HT1080 (cell line): ENCODE measurements at regions not wholly inside any gene's neighbourhood (a gene's known extent, or its start where the extent isn't known, plus 50 kb on each side); places are given as distances from the start of the nearest gene placed in this dataset.

ENCODE experiments used
- DNase-seq: peaks from one replicate; pipeline ENCODE4 v3.0.0-alpha.2; 2015; ENCODE audit warnings: low read depth

DNA sequence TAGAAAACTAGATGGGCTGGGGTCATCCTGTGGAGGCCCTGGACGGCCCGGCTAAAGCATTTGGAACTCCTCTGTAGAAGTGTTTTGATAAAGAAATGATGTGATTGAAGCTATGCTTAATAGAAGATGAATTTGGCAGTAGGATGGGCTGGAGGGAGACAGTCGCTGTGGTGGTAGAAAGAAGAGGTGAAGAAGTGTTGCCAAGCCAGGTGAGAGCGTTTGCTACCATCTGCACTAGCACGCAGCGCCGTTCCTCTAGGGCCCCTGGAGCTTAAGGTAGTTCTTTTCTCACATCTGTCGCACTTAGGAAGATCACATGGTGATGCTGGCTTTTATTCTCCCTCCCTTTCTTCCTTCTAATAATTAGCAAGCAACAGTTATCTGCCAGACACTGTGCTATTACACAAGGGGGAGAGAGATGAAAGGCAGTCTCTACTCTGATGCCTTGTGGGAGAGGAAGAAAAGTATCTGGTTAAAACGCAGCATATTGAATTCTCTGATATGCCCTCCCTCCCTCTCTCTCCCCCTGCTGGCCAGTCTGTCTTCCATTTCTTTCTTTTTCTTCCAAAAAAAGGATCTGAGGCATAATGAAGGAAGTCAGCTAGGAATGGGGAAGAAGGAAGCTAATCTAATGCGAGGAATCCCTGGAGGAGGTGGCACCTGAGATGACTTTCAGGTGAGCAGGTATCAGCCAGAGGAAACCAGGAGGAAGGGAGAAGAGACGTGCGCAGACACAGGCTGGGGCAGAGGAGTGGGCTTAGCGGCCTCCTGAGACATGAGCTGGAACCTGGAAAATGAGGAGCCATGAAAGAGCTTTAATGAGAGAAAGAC is 162.3 kb upstream of the KLF14 start:
- no peak for DNase-seq

DNA sequence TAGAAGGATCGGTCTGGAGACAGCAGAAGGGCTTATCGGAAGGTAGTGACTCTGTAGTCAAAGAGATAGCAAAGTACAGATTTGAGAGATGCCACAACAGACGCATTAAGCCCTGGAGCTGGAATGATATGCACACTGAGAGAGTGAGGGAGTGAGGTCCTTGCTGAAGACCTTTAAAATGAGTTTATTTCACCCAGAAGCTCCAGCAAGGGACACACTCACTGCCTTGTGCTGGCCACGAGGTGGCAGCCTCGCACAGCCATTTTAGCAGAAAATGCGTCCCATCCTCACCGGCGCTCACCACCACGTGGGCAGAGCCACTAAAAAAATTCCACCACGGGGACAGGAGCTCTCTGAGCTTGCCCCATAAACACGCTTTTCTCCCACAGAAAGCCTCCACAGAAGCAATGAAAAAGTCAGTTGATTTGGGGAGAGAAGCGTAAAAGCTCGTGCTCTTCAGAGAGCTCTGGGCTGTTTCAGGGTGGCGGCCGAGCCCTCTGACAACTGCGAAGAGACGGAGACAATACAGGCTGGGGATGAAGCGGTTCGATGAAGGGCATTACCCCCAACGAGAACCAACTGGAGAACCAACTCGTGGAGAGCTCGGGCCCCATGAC is 163.0 kb upstream of the KLF14 start:
- peak; percentile 71 for DNase-seq

DNA sequence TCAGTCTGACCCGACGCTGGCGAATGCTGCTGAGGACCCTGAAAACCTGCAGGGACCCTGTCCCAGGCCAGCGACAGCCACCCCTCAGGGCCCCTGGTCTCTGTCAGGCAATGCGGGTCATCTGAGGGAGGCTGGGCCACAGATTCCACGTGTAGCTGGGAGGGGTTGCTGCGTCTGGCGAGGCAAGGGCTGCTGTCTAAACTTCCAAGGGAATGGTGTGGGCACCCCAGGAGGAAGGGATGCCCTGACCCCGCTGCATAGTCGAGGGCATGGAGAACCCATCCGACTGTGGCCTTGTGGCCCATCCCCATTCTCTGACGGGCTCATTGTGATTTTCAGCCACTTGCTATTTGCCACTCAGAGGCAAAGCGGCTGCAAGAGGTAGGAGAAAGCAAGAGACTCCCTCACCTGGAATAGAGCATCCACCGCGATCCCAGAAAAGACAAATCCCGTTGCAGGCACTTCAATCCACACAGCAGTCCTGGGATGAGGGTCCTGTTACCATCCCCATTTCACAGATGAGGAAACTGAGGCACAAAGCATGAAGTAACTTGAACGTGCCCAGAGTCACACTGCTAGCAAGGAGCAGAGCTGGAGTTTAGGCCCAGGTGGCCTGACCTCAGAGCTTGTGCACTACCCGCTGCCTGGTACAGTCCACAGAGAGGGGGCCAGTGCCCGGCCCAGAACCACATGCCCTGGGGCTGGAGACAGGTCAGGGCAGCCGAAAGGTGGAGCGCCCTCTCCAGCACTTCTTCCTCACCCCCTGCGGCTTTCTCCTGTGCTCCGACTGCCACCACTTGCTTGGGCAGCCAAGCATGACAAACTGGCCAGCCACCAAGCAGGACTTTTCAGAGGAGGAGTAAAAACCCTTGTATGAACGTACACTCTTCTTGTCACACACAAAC is 163.8 kb upstream of the KLF14 start:
- no peak for DNase-seq

DNA sequence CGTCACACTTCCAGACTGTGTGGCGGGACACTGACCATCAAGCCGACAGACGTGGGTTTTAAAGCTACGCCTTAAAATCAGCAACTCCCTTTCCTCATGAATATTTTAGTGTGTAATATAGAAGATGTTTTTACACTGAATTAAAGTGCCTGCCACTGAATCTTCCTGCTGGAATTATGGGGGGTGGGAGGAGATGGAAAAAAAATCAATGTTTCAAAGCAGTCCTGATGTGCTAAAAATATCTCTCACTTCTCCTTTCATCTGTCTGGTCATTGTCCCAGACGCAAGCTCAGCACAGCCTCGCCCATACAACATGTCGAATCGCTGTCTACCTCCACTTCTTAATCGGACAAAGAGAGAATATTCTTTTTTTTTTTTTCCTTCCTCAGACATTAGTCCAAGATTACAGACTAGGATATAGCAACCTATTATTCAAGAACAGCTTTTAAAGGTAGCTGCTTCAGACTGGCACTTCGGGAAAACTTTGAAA is 165.1 kb upstream of the KLF14 start:
- no peak for DNase-seq

DNA sequence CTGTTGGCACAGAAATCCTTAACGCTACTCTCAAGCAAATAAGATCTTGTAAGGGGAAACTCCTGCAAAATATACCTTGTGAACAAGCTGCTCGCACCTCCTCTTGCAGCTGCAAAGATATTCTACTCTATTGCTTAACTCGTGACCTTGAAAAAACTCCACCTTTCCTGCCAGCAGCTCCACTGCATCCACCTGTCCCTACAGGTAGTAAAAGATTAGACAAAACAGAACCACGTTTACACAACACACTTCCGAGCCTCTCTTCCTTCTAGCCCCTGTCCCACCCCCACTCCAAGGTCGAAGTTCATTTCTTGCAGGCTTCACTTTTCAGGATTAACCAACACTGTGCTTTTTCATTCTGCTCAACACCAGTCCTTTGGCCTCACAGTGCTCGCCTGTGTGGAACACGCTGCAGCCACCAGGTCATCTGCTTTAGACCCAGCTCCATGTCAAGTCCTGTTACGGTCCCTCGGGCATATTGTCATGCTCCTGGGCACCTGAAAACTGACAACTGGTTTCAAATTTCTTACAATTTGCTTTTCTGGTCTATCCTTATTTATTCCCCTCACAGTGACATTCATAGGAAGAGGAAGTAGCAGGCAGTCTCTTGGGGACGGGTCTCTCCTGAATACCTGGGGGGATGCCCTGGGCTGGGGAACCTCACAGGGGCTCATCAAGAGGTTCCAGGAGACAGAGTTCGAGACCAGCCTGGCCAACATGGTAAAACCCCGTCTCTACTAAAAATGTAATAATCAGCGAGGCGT is 165.8 kb upstream of the KLF14 start:
- DNase-seq: no peak

DNA sequence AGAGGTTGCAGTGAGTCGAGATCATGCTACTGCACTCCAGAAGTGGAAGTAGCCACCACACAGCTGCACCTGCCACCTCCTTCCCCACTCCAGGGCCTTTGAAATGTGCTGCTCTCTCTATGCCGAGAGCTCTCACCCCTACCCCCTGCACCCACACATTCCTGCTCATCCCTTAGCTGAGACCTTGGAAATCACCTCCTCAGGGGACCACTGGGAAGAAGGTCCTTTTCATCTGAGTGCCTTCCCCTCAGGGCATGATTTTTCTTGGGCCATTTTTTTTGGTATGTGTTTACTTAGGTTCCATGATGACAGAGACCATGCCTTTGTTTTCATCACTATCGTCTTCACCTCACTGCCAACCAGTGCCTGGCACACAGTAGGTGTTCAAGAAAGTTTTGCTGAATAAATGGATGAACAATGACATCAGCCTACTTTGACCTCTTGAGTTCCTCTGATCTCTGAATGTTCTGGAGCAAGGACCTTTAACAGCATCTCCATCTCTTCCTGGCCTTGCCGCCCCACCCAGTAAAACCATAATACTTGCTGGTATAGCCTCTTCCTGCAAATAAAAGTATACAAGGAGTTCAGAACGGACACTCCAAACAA is 166.6 kb upstream of the KLF14 start:
- DNase-seq: no peak

DNA sequence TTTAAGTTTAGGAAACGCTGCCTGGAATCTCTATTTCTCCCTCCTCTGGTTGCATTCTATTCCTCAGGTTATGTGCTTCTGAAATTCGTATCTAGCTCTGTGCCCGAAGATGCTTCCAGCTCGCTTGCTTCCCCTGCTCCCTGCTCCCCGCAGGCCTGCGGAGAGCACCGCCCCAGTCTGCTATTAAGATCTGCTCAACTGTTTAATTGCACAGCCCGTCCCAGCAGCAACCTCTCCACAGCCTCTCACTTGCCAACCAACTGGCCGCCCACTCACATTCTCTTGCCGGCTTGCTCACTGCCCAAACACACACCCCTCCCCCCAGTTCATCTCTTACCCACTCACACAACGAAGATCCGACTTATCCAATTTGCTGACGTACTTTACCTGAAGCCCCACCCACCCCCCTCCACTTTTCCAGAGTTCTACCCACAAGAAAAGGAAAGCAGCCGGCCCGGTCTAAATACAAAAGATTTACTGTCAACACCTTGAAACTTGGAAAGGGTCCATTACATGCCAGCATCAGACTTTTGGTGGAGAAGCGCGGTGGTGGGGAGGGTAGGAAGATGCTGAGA is 167.3 kb upstream of the KLF14 start:
- DNase-seq: no peak

DNA sequence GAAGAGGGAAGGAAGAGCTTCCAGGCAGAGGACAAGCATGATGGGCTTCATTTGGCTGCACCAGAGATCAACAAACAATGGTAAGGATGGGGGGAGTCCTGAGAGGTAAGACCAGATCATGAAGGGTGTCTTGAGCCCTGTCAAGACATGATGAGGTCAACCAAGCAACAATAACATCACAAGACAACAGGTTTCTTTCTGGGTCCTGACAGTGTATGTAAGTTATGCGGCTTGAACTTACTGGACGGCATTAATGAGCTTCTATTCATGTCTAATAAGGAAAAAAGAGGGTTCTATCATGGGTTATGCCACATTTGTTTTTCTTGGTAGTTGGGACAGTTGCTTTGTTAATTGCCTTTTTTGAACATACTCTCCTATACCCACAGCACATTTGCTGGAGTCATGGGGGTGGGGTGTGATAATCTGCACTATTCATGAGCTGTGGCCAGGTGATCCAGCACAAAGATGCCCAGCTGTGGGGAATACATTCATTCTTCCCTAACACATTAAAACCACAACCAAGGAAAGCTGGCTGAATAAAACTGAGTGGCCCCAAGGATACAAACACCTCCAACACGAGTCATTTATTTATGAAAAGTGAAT is 168.8 kb upstream of the KLF14 start:
- peak; percentile 40 for DNase-seq

DNA sequence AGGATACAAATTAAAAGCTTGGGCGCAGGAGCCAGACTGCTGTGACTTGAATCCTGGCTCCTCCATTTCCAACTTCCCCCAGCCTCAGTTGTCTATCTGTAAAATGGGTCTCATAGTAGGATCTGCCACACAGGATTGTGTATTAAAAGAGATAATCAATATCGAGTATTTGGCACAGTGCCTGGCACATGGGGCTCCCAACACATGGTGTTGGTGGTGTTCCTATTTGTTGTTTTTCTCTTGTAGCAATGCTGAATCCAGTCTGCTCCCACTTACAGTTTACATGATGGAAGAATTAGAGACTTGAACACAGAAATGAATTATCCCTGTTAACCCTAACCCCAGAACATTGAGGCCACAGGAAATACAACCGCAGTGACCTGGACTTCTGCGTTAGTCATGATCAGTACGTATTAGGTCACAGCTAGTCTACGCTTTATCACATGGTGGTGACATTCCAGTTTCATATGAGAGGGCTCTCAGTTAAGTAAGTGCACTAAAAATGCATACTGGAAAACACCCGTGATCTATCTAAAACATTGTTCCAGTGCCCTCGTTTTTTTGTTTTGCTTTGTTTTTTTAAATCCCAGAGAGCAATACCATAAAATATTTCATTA is 169.5 kb upstream of the KLF14 start:
- peak; percentile 84 for DNase-seq

DNA sequence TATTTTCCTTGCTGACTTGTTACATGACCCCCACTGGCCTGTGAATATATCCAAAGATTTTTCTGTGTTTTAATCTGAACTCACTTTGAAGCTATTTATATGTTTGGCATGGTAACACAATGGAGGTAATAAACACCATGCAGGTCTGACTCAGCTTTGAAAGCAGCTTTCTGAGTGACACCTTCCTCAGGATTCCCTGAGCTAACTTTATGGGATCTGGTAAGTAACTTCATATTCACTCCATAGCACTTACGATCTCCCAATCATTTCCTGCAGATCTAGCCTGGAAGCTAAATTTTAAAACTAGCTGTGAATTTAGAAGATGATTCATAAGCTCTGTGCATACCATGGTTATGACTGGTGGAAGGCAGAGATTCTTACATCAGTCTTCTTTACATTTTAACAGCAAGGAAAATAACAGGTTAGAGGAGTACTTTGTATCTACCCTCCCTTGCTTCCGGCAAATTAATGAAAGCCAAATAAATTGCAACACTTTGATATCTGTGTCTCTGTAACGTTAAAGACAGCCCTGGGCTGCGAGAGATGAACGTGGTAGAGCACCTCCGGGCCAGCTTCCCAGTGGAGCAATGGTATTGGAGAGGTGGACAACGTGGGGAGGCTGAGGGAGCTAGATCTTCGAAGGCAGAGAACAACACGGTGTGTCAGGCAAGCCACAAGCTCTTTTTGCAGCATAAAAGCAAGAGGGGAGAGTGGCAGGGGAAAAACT is 170.2 kb upstream of the KLF14 start:
- peak; percentile 96 for DNase-seq

DNA sequence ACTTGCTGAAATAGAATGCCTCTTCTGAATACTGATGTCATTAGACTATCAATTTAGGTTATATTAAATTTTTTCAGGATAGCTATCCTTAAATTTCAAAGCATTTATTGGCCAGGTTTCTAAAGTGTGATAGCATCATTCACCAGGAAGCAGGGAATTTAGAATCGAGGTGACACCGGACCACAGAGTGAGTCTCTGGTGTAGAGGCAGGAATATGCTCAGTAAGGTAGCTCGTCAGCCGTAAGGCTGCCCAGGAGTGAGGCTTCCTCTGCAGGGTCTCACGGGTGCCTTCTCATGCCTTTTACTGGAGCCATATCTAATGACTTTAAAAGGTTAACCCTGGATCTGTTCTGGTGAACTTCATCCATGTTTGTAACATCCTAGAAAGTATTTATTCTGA is 170.8 kb upstream of the KLF14 start:
- no peak for DNase-seq

DNA sequence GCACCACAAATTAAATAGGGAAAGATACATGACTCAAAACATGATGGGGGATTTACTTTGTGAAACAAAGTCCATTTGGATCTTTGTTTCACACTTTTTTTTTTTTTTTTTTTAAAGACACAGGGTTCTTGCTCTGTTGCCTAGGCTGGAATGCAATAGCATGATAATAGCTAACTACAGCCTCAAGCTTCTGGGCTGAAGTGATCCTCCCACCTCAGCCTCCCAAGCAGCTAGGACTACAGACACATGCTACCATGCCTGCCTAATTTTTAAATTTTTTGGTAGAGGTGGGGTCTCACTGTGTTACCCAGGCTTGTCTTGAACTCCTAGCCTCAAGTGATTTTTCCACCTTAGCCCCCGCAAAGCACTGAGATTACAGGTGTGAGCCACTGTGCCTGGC is 172.6 kb upstream of the KLF14 start:
- DNase-seq: peak; percentile 57

DNA sequence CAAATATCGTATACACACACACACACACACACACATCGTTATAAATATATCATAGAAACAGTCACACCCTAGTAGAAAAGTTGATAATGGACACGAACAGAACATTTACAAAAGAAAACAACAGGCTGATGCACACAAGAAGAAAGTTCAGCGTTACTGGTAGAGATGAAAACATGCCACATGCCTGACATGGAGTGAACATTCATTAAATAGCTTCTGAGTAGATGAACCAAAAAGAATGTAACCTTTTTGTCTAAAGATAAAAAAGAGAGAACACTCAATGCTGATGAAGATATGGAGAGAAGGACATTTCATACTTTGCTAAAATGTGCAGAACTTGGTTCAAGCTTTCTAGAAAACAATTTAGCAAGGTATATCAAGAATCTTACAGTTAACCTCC is 173.4 kb upstream of the KLF14 start:
- DNase-seq: peak; percentile 27

DNA sequence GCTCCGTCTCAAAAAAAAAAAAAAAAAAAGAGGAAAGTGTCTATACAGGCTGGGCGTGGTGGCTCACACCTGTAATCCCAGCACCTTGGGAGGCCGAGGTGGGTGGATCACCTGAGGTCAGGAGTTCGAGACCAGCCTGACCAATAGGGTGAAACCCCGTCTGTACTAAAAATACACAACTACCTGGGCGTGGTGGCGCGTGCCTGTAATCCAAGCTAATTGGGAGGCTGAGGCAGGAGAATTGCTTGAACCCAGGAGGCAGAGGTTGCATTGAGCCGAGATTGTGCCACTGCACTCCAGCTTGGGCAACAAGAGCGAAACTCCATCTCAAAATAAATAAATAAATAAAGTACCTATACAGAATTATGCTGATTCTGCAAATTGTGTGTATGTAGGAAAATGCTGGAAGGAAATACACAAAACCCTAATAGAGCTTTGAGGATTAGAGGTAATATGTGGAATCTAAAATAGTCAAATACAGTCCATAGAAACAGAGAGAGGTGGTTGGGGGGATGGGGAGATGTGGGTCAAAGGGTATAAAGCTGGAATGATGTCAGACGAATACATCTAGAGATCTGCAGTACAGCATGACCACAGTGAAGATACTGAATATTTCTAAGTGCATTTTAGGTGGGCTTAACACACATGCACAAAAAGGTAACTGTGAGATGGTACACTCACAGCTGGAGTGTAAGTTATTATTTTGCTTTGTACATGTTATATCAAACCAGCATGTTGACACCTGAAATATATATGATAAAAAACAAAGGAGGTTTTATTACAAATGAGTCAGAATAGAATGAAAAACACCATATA is 174.5 kb upstream of the KLF14 start:
- peak; percentile 78 for DNase-seq

DNA sequence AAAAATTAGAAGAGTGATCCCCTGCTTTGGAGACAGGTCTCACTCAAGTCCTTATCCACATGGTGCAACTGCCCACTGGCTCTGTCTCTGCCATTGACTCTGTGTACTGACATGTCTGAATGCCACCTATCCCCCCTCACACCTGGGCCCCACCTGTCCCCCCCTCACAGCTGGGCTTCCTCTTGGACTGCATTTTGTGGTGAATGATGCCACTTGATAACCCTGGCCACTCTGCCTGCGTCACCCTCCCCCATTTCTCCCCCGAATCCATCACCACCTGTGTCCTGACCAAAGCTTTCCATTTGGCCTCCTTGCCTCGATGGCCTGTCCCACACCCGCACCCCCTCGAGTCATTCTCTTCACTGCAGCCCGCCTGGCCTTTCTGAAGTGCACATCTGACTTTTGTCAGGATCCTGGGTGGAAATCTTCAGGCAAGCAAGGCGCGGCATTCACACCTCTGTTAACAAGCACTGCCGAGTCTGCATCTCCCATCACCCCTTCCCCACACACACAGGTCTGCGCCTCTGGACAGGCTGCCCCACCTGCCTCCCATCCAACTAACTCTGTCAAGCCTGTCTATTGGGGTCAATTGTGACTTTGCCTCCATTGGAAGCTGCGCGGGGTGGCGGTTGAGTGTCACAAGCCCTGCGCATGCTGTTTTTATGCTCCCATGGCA is 175.3 kb upstream of the KLF14 start:
- peak; percentile 64 for DNase-seq

DNA sequence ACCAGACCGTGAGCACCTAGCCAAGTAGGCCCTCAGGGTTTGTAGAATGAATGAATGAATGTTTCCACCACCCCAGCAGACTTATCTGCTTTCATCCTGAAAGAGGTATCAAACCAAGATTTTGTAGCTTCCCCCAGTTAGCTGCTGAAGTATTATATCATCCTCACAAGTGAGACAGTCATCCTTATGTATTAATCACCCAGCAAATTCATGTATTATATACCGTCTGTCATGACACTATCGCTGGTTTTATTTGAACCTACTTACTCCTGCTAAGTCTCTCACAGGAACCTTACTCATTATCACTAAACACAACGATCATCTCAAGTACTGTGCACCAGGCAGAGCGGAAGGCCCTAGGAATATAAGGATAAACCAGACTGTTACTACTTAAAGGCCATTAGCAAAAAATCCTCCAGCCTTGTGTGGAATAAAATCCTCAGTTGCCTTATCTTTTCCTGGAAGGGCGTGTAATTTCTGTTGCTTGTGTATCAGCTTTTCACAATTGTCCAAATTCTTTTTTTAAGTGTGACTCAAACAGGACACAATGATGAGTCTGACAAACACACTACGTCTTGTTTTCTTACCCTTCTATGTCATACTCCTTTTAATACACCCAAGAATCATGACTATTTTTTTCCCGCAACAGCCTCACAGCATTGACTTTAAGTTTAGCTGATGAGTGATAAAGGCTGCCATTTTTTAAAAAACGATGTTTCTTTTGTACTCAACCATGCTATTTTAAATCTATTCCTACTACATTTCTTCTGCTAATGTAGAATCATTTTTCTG is 176.1 kb upstream of the KLF14 start:
- peak; percentile 43 for DNase-seq
